ENCODE measurements at regions not wholly inside any gene's neighbourhood (a gene's known extent, or its start where the extent isn't known, plus 50 kb on each side); places are given as distances from the start of the nearest gene placed in this dataset.

GRCh38 chr2:121041516-121041915 lies 243.5 kb downstream of the TFCP2L1 start:
- H3K4me1 ChIP-seq: no peaks in the 10 kb centered on the region
- H3K27ac ChIP-seq: no peak overlapping the region
- TF ChIP-seq EP300 (IDR thresholded peaks at IDR 0.05) (no peak), POLR2A (IDR thresholded peaks at IDR 0.05) (no peak), CTCF (IDR thresholded peaks at IDR 0.05) (no peak)
- H3K4me3 ChIP-seq: no peak overlapping the region
- DNase-seq (ENCODE audit: low spot score in 2 of 2): no peak
- peaks cover 0 to 8% (median 0%) of the 10 kb centered on the region in 4 donors for H3K9me3 ChIP-seq
- WGBS, 2 donors: 19 to 33% methylated on average over 1 of the region's 1 CpG
- H3K27me3 ChIP-seq: no peaks in the 10 kb centered on the region
- H3K36me3 ChIP-seq: no peaks in the 10 kb centered on the region

- H3K27me3 ChIP-seq: no peaks in the 10 kb centered on the region
- peaks cover 0 to 8% (median 0%) of the 10 kb centered on the region in 4 donors for H3K9me3 ChIP-seq
- TF ChIP-seq EP300 (IDR thresholded peaks at IDR 0.05) (no peak), CTCF (IDR thresholded peaks at IDR 0.05) (no peak), POLR2A (IDR thresholded peaks at IDR 0.05) (no peak)
- no peak for DNase-seq (ENCODE audit: low spot score in 2 of 2)
- H3K4me3 ChIP-seq: no peak overlapping the region
- H3K27ac ChIP-seq: no peak overlapping the region
- no peaks in the 10 kb centered on the region for H3K4me1 ChIP-seq
- 85 to 93% methylated on average over 7 to 8 of the region's 8 CpGs for WGBS, 2 donors
- no peaks in the 10 kb centered on the region for H3K36me3 ChIP-seq
Measured at GRCh38 chr2:121043061-121043826, 241.8 kb downstream of the TFCP2L1 start.

DNA sequence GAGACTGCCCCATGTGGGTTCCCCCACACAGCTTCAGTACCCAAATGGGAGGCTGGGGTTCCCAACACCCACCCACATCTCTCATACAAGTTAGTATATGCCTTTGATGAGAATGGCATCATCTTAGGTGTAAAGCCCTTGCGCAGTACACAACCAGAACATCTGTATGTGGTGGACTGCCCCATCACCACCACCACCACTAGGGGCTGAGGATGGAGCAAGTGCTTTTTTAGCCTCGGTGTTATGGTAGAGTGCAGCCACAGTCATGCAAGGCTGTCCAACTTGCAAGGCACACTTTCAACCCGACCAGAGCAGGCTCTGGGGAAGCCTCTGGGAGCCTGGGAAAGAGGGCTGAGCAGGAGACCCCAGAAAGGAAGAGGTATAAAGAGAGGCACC lies 241.2 kb downstream of the TFCP2L1 start:
- H3K27me3 ChIP-seq: no peaks in the 10 kb centered on the region
- no peak for TF ChIP-seq EP300 (IDR thresholded peaks at IDR 0.05)
- TF ChIP-seq CTCF (IDR thresholded peaks at IDR 0.05): no peak
- TF ChIP-seq POLR2A (IDR thresholded peaks at IDR 0.05): no peak
- WGBS, 2 donors: 66 to 69% methylated on average over 3 of the region's 3 CpGs
- no peak for DNase-seq (ENCODE audit: low spot score in 2 of 2)
- H3K4me3 ChIP-seq: no peak overlapping the region
- H3K4me1 ChIP-seq: no peaks in the 10 kb centered on the region
- H3K36me3 ChIP-seq: no peaks in the 10 kb centered on the region
- peaks cover 0 to 8% (median 0%) of the 10 kb centered on the region in 4 donors for H3K9me3 ChIP-seq
- no peak overlapping the region for H3K27ac ChIP-seq

DNA sequence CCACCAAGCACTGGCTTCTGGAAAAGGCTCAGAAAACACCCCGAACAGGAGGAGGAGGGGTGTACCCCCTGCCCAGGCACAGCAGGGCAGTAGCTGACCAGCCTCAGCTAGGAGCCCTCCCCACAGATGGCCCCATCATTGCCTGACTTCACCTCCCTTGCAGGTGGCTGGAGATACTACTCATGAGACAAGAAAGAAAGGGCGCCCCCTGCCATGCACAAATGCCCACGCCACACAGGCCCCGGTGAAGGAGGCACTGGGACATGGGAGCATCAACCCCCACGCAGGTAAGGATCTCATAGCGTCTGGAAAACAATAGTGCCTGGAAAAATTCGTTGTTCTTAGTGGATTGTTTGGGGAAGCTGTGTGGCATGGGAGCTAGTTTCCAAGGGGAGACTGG lies 240.6 kb downstream of the TFCP2L1 start:
- peaks cover 0 to 8% (median 0%) of the 10 kb centered on the region in 4 donors for H3K9me3 ChIP-seq
- no peak for TF ChIP-seq CTCF (IDR thresholded peaks at IDR 0.05)
- no peak for TF ChIP-seq EP300 (IDR thresholded peaks at IDR 0.05)
- no peak for TF ChIP-seq POLR2A (IDR thresholded peaks at IDR 0.05)
- H3K27me3 ChIP-seq: no peaks in the 10 kb centered on the region
- H3K27ac ChIP-seq: no peak overlapping the region
- WGBS, 2 donors: 75 to 76% methylated on average over 7 of the region's 7 CpGs
- H3K4me1 ChIP-seq: no peaks in the 10 kb centered on the region
- H3K36me3 ChIP-seq: no peaks in the 10 kb centered on the region
- DNase-seq (ENCODE audit: low spot score in 2 of 2): no peak
- H3K4me3 ChIP-seq: no peak overlapping the region

GRCh38 chr2:121045245-121045644 lies 239.8 kb downstream of the TFCP2L1 start:
- DNase-seq (ENCODE audit: low spot score in 2 of 2): no peak
- Histone ChIP-seq H3K4me1 (no peaks in the 10 kb centered on the region), H3K27me3 (no peaks in the 10 kb centered on the region), H3K27ac (no peak overlapping the region), H3K36me3 (no peaks in the 10 kb centered on the region), H3K4me3 (no peak overlapping the region), H3K9me3 (peaks cover 0 to 12% (median 0%) of the 10 kb centered on the region in 4 donors)
- 94 to 96% methylated on average over 11 of the region's 11 CpGs for WGBS, 2 donors
- TF ChIP-seq POLR2A (IDR thresholded peaks at IDR 0.05): no peak
- no peak for TF ChIP-seq CTCF (IDR thresholded peaks at IDR 0.05)
- TF ChIP-seq EP300 (IDR thresholded peaks at IDR 0.05): no peak
